ENCODE measurements at regions not wholly inside any gene's neighbourhood (a gene's known extent, or its start where the extent isn't known, plus 50 kb on each side); places are given as distances from the start of the nearest gene placed in this dataset.
A peak's percentile ranks its signal among the peaks of the same experiment; 100 is the strongest.
"Not testable (repeated sequence)": the region's sequence is repeated elsewhere in the genome, so short reads cannot be mapped to it uniquely, and the experiment has no call there.

DNA sequence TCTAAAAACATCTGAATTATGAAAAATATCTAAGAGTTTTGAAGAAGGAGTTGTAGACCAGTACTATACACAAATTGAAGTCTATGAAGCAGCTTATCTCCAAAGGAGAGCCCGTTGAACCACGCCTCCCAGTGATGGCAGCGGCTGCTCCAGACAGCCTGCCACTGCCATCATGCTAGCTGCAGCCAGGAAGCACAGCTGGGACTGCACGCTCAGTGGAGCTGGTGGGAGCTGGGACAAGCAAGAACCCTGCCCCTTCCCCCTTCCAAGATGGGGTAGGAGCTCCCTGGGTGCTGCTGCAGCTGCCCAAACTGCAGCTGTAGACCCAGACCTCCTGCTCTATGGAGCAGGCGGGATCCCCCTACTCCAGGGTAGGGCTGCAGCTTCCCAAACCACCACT lies 124.7 kb upstream of the SPATS2L start:
- Histone ChIP-seq H3K9me3 (ENCODE audit: insufficient read depth, low read depth, low read length) (no peaks in the 10 kb centered on the region), H3K27ac (ENCODE audit: low read length) (no peak overlapping the region), H3K36me3 (ENCODE audit: insufficient read depth, low read depth, low read length) (no peaks in the 10 kb centered on the region), H3K27me3 (ENCODE audit: insufficient read depth, low read length) (no peaks in the 10 kb centered on the region), H3K4me1 (ENCODE audit: insufficient read depth, low read length) (peaks cover 6% of the 10 kb centered on the region; the same call in 1 of the 2 replicates), H3K9ac (ENCODE audit: low read depth, low read length) (no peak overlapping the region), H3K4me3 (ENCODE audit: low read length) (no peak overlapping the region)

DNA sequence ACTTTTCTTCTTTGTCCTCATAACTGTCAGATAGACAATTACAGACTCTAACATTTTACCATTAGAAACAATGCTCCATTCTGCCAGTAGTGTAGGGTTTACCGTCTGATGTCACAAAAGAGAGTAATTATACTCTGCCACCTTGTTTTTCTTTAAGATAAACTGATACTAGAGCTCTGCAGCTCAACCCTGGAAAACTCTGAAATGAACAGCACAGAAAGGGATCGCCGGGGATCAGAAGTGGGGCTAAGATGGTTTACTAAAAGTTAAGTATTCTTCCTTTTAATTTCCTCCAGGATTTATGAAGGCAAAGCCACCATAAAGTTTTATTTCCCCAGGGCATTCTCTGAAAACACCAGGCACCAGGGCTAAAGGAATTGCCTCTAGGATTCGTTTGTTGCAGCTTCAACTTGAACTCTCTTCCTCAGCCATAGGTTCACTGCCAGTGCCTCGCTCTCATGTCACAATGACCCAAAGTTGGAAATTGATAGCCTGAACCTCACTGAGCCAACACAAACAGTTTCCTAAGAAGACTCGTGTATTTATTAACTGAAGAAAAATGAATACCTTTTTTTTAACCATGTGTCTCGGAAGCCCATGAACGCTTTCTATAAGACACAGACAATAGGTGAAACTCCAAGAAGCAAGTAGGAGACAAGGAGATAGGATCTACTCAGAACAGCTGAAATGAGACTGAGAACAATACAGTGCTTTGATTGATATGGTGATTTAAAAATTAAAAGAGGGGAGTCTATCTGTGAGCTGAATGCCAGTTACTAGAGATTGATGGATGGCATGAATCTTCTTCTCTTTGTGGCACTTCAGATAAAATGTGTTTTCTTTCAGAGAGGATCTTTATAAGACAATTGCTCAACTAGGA lies 121.5 kb upstream of the SPATS2L start:
- H3K27me3 ChIP-seq (ENCODE audit: insufficient read depth, low read length): no peaks in the 10 kb centered on the region
- no peaks in the 10 kb centered on the region for H3K36me3 ChIP-seq (ENCODE audit: insufficient read depth, low read depth, low read length)
- H3K4me1 ChIP-seq (ENCODE audit: insufficient read depth, low read length): peaks cover 3% of the 10 kb centered on the region; the same call in 1 of the 2 replicates
- H3K27ac ChIP-seq (ENCODE audit: low read length): no peak overlapping the region
- H3K9me3 ChIP-seq (ENCODE audit: insufficient read depth, low read depth, low read length): no peaks in the 10 kb centered on the region
- no peak overlapping the region for H3K9ac ChIP-seq (ENCODE audit: low read depth, low read length)
- no peak overlapping the region for H3K4me3 ChIP-seq (ENCODE audit: low read length)

DNA sequence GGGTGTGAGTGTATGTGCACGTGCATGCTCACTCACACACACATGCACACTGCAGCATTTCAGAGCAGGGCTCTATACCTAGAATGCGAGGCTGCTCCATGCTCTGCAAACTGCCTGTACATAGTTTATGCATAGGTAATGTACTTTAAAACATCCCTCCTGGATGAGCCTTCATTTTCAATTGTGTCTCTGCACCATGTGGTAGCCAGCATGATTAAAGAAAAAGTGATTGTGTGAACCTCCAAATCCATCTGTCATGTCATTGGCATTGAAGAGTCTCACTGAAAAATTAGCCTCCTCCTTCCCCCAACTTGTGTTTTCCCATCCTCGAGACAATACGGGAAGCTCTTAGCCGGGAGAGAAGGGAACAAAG lies 120.9 kb upstream of the SPATS2L start:
- H3K27ac ChIP-seq (ENCODE audit: low read length): no peak overlapping the region
- no peak overlapping the region for H3K4me3 ChIP-seq (ENCODE audit: low read length)
- H3K9me3 ChIP-seq (ENCODE audit: insufficient read depth, low read depth, low read length): no peaks in the 10 kb centered on the region
- H3K36me3 ChIP-seq (ENCODE audit: insufficient read depth, low read depth, low read length): no peaks in the 10 kb centered on the region
- no peaks in the 10 kb centered on the region for H3K27me3 ChIP-seq (ENCODE audit: insufficient read depth, low read length)
- H3K9ac ChIP-seq (ENCODE audit: low read depth, low read length): no peak overlapping the region
- peaks cover 3% of the 10 kb centered on the region; the same call in 1 of the 2 replicates for H3K4me1 ChIP-seq (ENCODE audit: insufficient read depth, low read length)

DNA sequence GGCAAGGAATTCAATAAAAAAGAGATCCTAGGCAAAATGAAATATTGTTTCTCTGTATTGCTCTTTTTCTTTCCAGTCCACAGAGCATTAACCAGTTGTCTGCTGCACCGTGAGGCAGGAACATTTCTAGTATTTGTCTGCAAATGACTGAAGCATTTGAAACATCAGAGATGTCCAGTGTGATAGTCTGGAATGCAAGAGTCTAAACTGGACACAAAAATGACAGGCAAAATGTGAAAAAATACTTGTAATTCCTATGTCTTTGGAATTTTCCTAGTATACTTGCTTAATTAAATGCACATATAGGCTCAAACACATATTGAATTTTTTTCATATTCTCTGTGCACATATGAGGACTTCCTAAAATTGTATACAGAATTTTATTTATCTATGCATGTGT lies 120.5 kb upstream of the SPATS2L start:
- H3K36me3 ChIP-seq (ENCODE audit: insufficient read depth, low read depth, low read length): no peaks in the 10 kb centered on the region
- no peaks in the 10 kb centered on the region for H3K9me3 ChIP-seq (ENCODE audit: insufficient read depth, low read depth, low read length)
- no peak overlapping the region for H3K4me3 ChIP-seq (ENCODE audit: low read length)
- H3K27ac ChIP-seq (ENCODE audit: low read length): no peak overlapping the region
- no peak overlapping the region for H3K9ac ChIP-seq (ENCODE audit: low read depth, low read length)
- H3K4me1 ChIP-seq (ENCODE audit: insufficient read depth, low read length): peaks cover 3% of the 10 kb centered on the region; the same call in 1 of the 2 replicates
- H3K27me3 ChIP-seq (ENCODE audit: insufficient read depth, low read length): no peaks in the 10 kb centered on the region

DNA sequence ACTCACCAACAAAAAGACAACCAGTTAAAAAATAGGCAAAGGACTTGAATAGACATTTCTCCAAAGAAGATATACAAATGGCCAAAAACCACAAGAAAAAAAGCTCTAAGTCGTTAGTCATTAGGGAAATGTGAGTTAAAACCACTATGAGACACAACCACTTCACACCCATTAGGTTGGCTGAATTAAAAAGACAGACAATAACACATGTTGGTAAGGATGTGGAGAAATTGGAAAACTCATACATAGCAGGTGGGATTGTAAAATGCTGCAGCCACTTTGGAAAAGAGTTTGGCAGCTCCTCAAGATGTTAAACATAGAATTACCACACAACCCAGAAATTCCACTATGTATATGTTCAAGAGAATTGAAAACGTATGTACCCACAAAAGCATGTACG lies 117.6 kb upstream of the SPATS2L start:
- H3K27me3 ChIP-seq (ENCODE audit: insufficient read depth, low read length): no peaks in the 10 kb centered on the region
- no peaks in the 10 kb centered on the region for H3K9me3 ChIP-seq (ENCODE audit: insufficient read depth, low read depth, low read length)

DNA sequence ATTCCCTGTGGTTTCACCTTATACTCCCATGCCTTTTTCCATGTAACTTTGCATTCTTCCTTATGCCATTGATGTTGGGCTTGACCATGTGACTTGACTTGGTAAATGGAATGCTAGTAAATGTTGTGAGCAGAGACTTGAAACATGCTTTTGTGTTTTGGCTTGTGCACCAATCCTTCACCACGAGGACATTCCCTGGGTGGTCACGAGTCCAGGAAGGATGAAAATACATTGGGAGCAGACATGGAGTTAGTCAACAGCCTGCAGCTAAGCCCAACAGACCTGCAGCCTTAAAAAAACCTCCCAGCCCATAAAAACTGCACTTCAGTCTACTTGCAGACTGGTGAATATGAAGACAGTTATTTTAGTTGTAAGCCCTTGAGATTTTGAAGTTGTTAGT lies 116.5 kb upstream of the SPATS2L start:
- no peaks in the 10 kb centered on the region for H3K9me3 ChIP-seq (ENCODE audit: insufficient read depth, low read depth, low read length)
- no peak overlapping the region for H3K27ac ChIP-seq (ENCODE audit: low read length)
- peaks cover 12% of the 10 kb centered on the region for H3K4me1 ChIP-seq (ENCODE audit: insufficient read depth, low read length)
- no peaks in the 10 kb centered on the region for H3K36me3 ChIP-seq (ENCODE audit: insufficient read depth, low read depth, low read length)
- no peak overlapping the region for H3K9ac ChIP-seq (ENCODE audit: low read depth, low read length)
- H3K4me3 ChIP-seq (ENCODE audit: low read length): no peak overlapping the region
- no peaks in the 10 kb centered on the region for H3K27me3 ChIP-seq (ENCODE audit: insufficient read depth, low read length)

More for the DNA sequence above, 117.6 kb upstream of the SPATS2L start:
- Histone ChIP-seq H3K4me1 (ENCODE audit: insufficient read depth, low read length) (peaks cover 9% of the 10 kb centered on the region), H3K9ac (ENCODE audit: low read depth, low read length) (no peak overlapping the region), H3K27ac (ENCODE audit: low read length) (no peak overlapping the region), H3K36me3 (ENCODE audit: insufficient read depth, low read depth, low read length) (no peaks in the 10 kb centered on the region), H3K4me3 (ENCODE audit: low read length) (no peak overlapping the region)

DNA sequence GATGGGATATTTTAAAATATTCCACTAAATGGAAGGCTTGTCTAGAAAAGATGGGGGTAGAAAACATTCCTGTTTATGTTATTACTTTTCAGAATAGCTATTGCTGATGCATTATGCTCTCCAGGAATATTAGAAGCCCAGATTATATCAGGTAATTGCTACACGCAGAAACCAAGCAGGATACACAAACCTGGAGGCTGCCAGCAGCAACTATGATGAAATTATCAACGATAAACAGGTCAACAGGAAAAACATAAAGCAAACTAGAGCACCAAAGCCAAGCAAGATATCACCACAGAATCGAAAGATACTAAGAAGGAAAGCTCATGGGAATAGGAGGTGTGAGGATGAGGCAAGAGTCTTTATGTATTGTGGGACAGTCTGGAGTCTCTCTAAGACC lies 113.2 kb upstream of the SPATS2L start:
- H3K9me3 ChIP-seq (ENCODE audit: insufficient read depth, low read depth, low read length): no peaks in the 10 kb centered on the region
- no peaks in the 10 kb centered on the region for H3K36me3 ChIP-seq (ENCODE audit: insufficient read depth, low read depth, low read length)
- H3K4me1 ChIP-seq (ENCODE audit: insufficient read depth, low read length): peaks cover 9% of the 10 kb centered on the region
- H3K9ac ChIP-seq (ENCODE audit: low read depth, low read length): no peak overlapping the region
- no peaks in the 10 kb centered on the region for H3K27me3 ChIP-seq (ENCODE audit: insufficient read depth, low read length)
- H3K27ac ChIP-seq (ENCODE audit: low read length): no peak overlapping the region
- no peak overlapping the region for H3K4me3 ChIP-seq (ENCODE audit: low read length)

DNA sequence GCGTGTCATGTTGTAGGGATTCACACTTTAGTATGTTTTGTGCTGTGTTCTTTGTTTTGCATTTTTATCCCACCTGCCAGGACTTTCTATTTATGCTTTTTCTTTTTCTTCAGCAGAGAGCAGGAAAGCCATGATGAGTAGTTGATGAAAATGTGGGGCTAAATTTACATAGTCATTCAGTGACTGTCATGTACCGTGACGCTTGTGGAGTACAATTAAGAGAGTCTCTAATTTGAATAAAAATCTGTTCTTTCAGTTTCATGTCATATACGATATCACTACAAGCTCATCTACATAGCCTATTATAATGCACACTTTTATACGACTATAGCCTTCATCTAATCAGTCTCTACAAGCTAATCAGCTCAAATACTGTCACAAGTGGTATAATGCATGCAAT lies 112.7 kb upstream of the SPATS2L start:
- Histone ChIP-seq H3K36me3 (ENCODE audit: insufficient read depth, low read depth, low read length) (no peaks in the 10 kb centered on the region), H3K9ac (ENCODE audit: low read depth, low read length) (no peak overlapping the region), H3K9me3 (ENCODE audit: insufficient read depth, low read depth, low read length) (no peaks in the 10 kb centered on the region), H3K27me3 (ENCODE audit: insufficient read depth, low read length) (no peaks in the 10 kb centered on the region), H3K4me1 (ENCODE audit: insufficient read depth, low read length) (peaks cover 9% of the 10 kb centered on the region), H3K4me3 (ENCODE audit: low read length) (no peak overlapping the region), H3K27ac (ENCODE audit: low read length) (no peak overlapping the region)

DNA sequence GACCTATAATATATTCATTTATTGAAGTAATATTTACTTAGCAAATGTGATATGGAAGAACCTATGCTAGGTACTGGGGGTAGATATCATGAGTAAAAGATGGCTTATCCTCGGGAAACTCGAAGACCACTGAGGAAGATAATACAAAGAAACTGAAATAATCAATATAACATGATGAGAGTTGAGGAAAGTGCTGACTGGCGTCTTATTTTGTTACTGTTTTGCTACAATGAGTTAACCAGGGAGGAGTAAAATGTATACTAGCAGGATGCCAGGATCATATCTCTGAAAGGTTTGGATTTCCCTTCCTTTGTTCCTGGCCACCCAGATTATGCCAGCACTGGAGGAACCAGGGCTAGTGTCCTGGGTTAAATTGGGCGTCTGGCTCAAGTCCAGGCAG lies 111.7 kb upstream of the SPATS2L start:
- Histone ChIP-seq H3K36me3 (ENCODE audit: insufficient read depth, low read depth, low read length) (no peaks in the 10 kb centered on the region), H3K4me3 (ENCODE audit: low read length) (no peak overlapping the region), H3K4me1 (ENCODE audit: insufficient read depth, low read length) (peaks cover 9% of the 10 kb centered on the region), H3K27me3 (ENCODE audit: insufficient read depth, low read length) (no peaks in the 10 kb centered on the region), H3K9ac (ENCODE audit: low read depth, low read length) (no peak overlapping the region), H3K27ac (ENCODE audit: low read length) (no peak overlapping the region), H3K9me3 (ENCODE audit: insufficient read depth, low read depth, low read length) (no peaks in the 10 kb centered on the region)

DNA sequence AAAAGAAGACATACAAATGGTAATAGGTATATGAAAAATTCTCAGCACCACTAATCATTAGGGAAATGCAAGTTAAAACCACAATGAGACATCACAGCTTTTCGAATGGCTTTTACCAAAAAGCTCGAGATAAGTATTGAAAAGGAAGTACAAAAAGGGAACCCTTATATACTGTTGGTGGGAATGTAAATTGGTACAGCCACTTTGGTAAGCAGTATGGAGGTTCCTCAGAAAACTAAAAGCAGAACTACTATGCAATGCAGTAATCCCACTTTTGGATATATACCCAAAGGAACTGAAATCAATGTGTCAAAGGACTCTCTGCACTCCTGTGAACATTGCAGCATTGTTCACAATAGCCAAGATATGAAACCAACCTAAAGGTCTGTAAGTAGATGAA lies 107.5 kb upstream of the SPATS2L start:
- Histone ChIP-seq H3K36me3 (ENCODE audit: insufficient read depth, low read depth, low read length) (no peaks in the 10 kb centered on the region), H3K9ac (ENCODE audit: low read depth, low read length) (no peak overlapping the region), H3K4me3 (ENCODE audit: low read length) (no peak overlapping the region), H3K9me3 (ENCODE audit: insufficient read depth, low read depth, low read length) (no peaks in the 10 kb centered on the region), H3K27ac (ENCODE audit: low read length) (no peak overlapping the region), H3K27me3 (ENCODE audit: insufficient read depth, low read length) (no peaks in the 10 kb centered on the region), H3K4me1 (ENCODE audit: insufficient read depth, low read length) (peaks cover 25% of the 10 kb centered on the region; the same call in 1 of the 2 replicates)

DNA sequence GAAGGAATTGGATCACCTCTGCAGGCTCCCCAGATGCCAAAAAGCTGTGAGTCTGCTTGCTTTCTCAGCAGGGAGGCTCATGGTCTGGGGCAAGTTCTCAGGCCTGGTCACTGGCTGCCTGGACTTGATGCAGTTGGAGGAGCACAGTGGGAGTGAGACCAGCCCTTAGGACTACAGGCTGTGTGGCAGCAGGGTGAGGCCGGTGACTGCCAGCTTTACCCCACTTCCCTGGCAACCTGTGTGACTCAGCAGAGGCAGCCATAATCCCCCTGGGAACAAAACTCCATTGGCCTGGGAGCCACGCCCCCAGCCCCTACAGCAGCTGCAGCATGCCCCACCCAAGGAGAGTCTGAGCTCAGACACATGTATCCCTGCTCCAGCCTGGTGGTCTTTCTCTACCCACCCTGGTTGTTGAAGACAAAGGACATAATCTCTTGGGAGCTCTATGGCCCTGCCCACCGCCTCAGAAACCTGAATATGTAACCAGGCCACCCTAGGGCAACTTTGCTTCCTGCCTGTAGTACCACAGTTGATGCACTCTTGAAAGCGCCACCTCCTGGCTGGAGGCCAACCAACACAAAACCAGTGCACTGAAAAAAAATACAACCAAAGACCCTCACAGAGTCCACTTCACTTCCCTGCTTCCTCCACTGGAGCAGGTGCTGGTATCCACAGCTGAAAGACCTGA lies 106.8 kb upstream of the SPATS2L start:
- H3K9me3 ChIP-seq (ENCODE audit: insufficient read depth, low read depth, low read length): no peaks in the 10 kb centered on the region
- peak overlapping the region; percentile 54 for H3K27ac ChIP-seq (ENCODE audit: low read length)
- H3K9ac ChIP-seq (ENCODE audit: low read depth, low read length): peak overlapping the region; percentile 34; the same call in 1 of the 2 replicates
- H3K36me3 ChIP-seq (ENCODE audit: insufficient read depth, low read depth, low read length): no peaks in the 10 kb centered on the region
- H3K4me1 ChIP-seq (ENCODE audit: insufficient read depth, low read length): peaks cover 27% of the 10 kb centered on the region; the same call in 1 of the 2 replicates
- H3K4me3 ChIP-seq (ENCODE audit: low read length): no peak overlapping the region
- no peaks in the 10 kb centered on the region for H3K27me3 ChIP-seq (ENCODE audit: insufficient read depth, low read length)

DNA sequence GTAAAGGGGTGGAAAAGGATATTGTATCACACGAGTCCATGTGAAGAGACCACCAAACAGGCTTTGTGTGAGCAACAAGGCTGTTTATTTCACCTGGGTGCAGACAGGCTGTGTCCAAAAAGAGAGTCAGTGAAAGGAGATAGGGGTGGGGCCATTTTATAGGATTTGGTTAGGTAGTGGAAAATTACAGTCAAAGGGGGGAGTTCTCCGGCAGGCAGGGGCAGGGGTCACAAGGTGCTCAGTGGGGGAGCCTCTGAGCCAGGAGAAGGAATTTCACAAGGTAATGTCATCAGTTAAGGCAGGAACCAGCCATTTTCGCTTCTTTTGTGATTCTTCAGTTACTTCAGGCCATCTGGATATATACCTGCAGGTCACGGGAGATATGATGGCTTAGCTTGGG lies 104.7 kb upstream of the SPATS2L start:
- H3K4me3 ChIP-seq (ENCODE audit: low read length): peak overlapping the region; percentile 11; the same call in 1 of the 2 replicates
- peaks cover 27% of the 10 kb centered on the region; the same call in 1 of the 2 replicates for H3K4me1 ChIP-seq (ENCODE audit: insufficient read depth, low read length)
- not testable (repeated sequence) for H3K36me3 ChIP-seq (ENCODE audit: insufficient read depth, low read depth, low read length); H3K27me3 ChIP-seq (ENCODE audit: insufficient read depth, low read length); H3K9me3 ChIP-seq (ENCODE audit: insufficient read depth, low read depth, low read length)
- H3K9ac ChIP-seq (ENCODE audit: low read depth, low read length): peak overlapping the region; percentile 66; the same call in 1 of the 2 replicates
- H3K27ac ChIP-seq (ENCODE audit: low read length): peak overlapping the region; percentile 54

Data from iPS-20b (cell line).